Natural killer cell (primary cell): ENCODE measurements at regions not wholly inside any gene's neighbourhood (a gene's known extent, or its start where the extent isn't known, plus 50 kb on each side); places are given as distances from the start of the nearest gene placed in this dataset.
"Not testable (repeated sequence)": the region's sequence is repeated elsewhere in the genome, so short reads cannot be mapped to it uniquely, and the experiment has no call there.

Source experiments
- ATAC-seq, 3 donors: fragments of 150-1000 bp in 2 of 3; fragments of 200-7000 bp in 1 of 3; cut with Tn5 transposase; 1 replicate in 1 of 3; 2 replicates in 2 of 3; pipeline ENCODE4 v1.10.0; 2021; ENCODE audit warnings: mild to moderate bottlenecking in 2 of 3, moderate library complexity in 2 of 3
- DNase-seq, 2 donors: peaks; one replicate each; pipeline versions ENCODE4 v3.0.0 to v3.0.0-alpha.2; 2013 to 2021; ENCODE audit warnings: mixed read lengths in 1 of 2
- H3K27ac ChIP-seq: one replicate; pipeline ENCODE4 v1.5.1; 2013; ENCODE audit warnings: mild to moderate bottlenecking, low read length
- H3K27me3 ChIP-seq: one replicate; pipeline ENCODE4 v1.6.1; 2013; ENCODE audit warnings: low read length; ENCODE audit not compliant: control insufficient read depth, insufficient read depth
- H3K36me3 ChIP-seq: one replicate; pipeline ENCODE4 v1.6.1; 2013; ENCODE audit warnings: low read length; ENCODE audit not compliant: control insufficient read depth, insufficient read depth
- H3K4me1 ChIP-seq: one replicate; pipeline ENCODE4 v1.6.1; 2013; ENCODE audit warnings: low read length; ENCODE audit not compliant: control insufficient read depth, insufficient read depth
- H3K4me3 ChIP-seq: one replicate; pipeline ENCODE4 v1.5.1; 2013; ENCODE audit warnings: low read length
- H3K9me3 ChIP-seq: one replicate; pipeline ENCODE4 v1.6.1; 2013; ENCODE audit warnings: low read length; ENCODE audit not compliant: control insufficient read depth, insufficient read depth
- H3K27ac Mint-ChIP-seq, 2 donors: one replicate each; pipeline ENCODE4 v1.8.0; 2022; ENCODE audit warnings: mild to moderate bottlenecking in 2 of 2, mixed read lengths in 2 of 2, moderate library complexity in 1 of 2
- H3K27me3 Mint-ChIP-seq, 2 donors: one replicate each; pipeline ENCODE4 v1.8.0; 2022; ENCODE audit warnings: low read depth in 2 of 2, mixed read lengths in 2 of 2
- H3K36me3 Mint-ChIP-seq: one replicate; pipeline ENCODE4 v1.8.0; 2022; ENCODE audit warnings: mixed read lengths
- H3K4me1 Mint-ChIP-seq, 2 donors: one replicate each; pipeline ENCODE4 v1.8.0; 2022; ENCODE audit warnings: mixed read lengths in 2 of 2
- H3K4me3 Mint-ChIP-seq: one replicate; pipeline ENCODE4 v1.8.0; 2022; ENCODE audit warnings: mild to moderate bottlenecking, moderate library complexity, mixed read lengths
- H3K9me3 Mint-ChIP-seq, 2 donors: one replicate each; pipeline ENCODE4 v1.8.0; 2022; ENCODE audit warnings: mixed read lengths in 2 of 2
- CTCF ChIP-seq: fragments of 200-600 bp; IDR thresholded peaks from one replicate; pipeline ENCODE4 v1.8.0; 2022; ENCODE audit warnings: antibody characterized with exemption
- WGBS: methylation state at CpG from one replicate; pipeline ENCODE4 v1.1.7; 2013; ENCODE audit warnings: missing lambda C conversion rate; ENCODE audit not compliant: insufficient coverage; 5-methylcytosine and 5-hydroxymethylcytosine counted together
- intact Hi-C: fragments of 100-400 bp; cut with micrococcal nuclease; formaldehyde crosslinking; loops from one replicate; pipeline ENCODE4 v1.14.2; 2022

GRCh38 chr2:65754219-65754618 lies 321.8 kb upstream of the SPRED2 start:
- ATAC-seq = no peak
- Mint-ChIP-seq H3K4me3 (no peak overlapping the region), H3K36me3 (no peaks in the 10 kb centered on the region), H3K27ac (no peak overlapping the region), H3K9me3 (peaks cover 6 to 11% of the 10 kb centered on the region in 2 donors), H3K27me3 (no peaks in the 10 kb centered on the region), H3K4me1 (no peaks in the 10 kb centered on the region)
- DNase-seq = no peak
- Histone ChIP-seq H3K9me3 (peaks cover 2% of the 10 kb centered on the region), H3K4me3 (no peak overlapping the region), H3K36me3 (no peaks in the 10 kb centered on the region), H3K27ac (no peak overlapping the region), H3K4me1 (no peaks in the 10 kb centered on the region), H3K27me3 (no peaks in the 10 kb centered on the region)
- intact Hi-C loops = no loop called here
- WGBS = no CpG with 5 or more reads among the region's 1 CpG
- no peak for TF ChIP-seq CTCF

- no peak for DNase-seq
- no peak for TF ChIP-seq CTCF
- no peak for ATAC-seq
- H3K4me3 ChIP-seq = no peak overlapping the region
- Mint-ChIP-seq H3K4me3 (no peak overlapping the region), H3K27me3 (no peaks in the 10 kb centered on the region), H3K4me1 (no peaks in the 10 kb centered on the region), H3K9me3 (peaks cover 3 to 4% of the 10 kb centered on the region in 2 donors), H3K27ac (no peak overlapping the region), H3K36me3 (no peaks in the 10 kb centered on the region)
- H3K4me1 ChIP-seq = no peaks in the 10 kb centered on the region
- no peaks in the 10 kb centered on the region for H3K36me3 ChIP-seq
- intact Hi-C loops = no loop called here
- 87% methylated on average over 2 of the region's 2 CpGs for WGBS
- H3K9me3 ChIP-seq = no peaks in the 10 kb centered on the region
- H3K27ac ChIP-seq = no peak overlapping the region
- no peaks in the 10 kb centered on the region for H3K27me3 ChIP-seq
These were observed 319.0 kb upstream of the SPRED2 start for GRCh38 chr2:65751408-65751807.

- intact Hi-C loops = no loop called here
- H3K9me3 ChIP-seq = no peaks in the 10 kb centered on the region
- H3K4me1 ChIP-seq = no peaks in the 10 kb centered on the region
- no peaks in the 10 kb centered on the region for H3K36me3 ChIP-seq
- DNase-seq (no peak), ATAC-seq (no peak)
- Mint-ChIP-seq H3K9me3 (peaks cover 0 to 2% of the 10 kb centered on the region in 2 donors), H3K4me3 (no peak overlapping the region), H3K36me3 (no peaks in the 10 kb centered on the region), H3K27ac (no peak overlapping the region), H3K27me3 (peaks cover 0 to 3% of the 10 kb centered on the region in 2 donors), H3K4me1 (no peaks in the 10 kb centered on the region)
- 89% methylated on average over 2 of the region's 3 CpGs for WGBS
- no peak overlapping the region for H3K4me3 ChIP-seq
- no peak overlapping the region for H3K27ac ChIP-seq
- no peak for TF ChIP-seq CTCF
- no peaks in the 10 kb centered on the region for H3K27me3 ChIP-seq
These were observed 317.1 kb upstream of the SPRED2 start for GRCh38 chr2:65749545-65749944.

- H3K27ac Mint-ChIP-seq, H3K4me1 Mint-ChIP-seq, H3K27me3 Mint-ChIP-seq, H3K27ac ChIP-seq, H3K36me3 ChIP-seq, intact Hi-C loops, H3K4me3 ChIP-seq, H3K4me1 ChIP-seq, DNase-seq, H3K9me3 Mint-ChIP-seq, H3K27me3 ChIP-seq, H3K9me3 ChIP-seq, ATAC-seq, H3K4me3 Mint-ChIP-seq, H3K36me3 Mint-ChIP-seq: not testable (repeated sequence)
- 86% methylated on average over 1 of the region's 4 CpGs for WGBS
These were observed 315.5 kb upstream of the SPRED2 start for GRCh38 chr2:65747875-65748274.
